Cardiac muscle cell (in vitro differentiated cells and primary cell): ENCODE measurements at regions not wholly inside any gene's neighbourhood (a gene's known extent, or its start where the extent isn't known, plus 50 kb on each side); places are given as distances from the start of the nearest gene placed in this dataset.

Experiments used
- DNase-seq, 2 donors: peaks; one replicate each; pipeline versions ENCODE4 v3.0.0 to v3.0.0-alpha.2; 2010 to 2017; ENCODE audit warnings: low read depth in 1 of 2, low spot score in 1 of 2
- H3K27ac ChIP-seq: fragments of 200-600 bp; sonication (generic); 2 replicates; pipeline ENCODE4 v1.5.1; 2016
- H3K27me3 ChIP-seq: fragments of 200-600 bp; sonication (generic); 2 replicates; pipeline ENCODE4 v1.6.0; 2016; ENCODE audit warnings: control low read depth
- H3K36me3 ChIP-seq: fragments of 200-600 bp; sonication (generic); 2 replicates; pipeline ENCODE4 v1.5.1; 2016; ENCODE audit warnings: control low read depth
- H3K4me1 ChIP-seq: fragments of 200-600 bp; sonication (generic); 2 replicates; pipeline ENCODE4 v1.8.1; 2017; ENCODE audit warnings: low read depth, mild to moderate bottlenecking, mixed run types
- H3K4me3 ChIP-seq: fragments of 200-600 bp; sonication (generic); 2 replicates; pipeline ENCODE4 v1.5.1; 2016; ENCODE audit warnings: mild to moderate bottlenecking
- H3K9me3 ChIP-seq: fragments of 200-600 bp; sonication (generic); 2 replicates; pipeline ENCODE4 v1.5.1; 2017; ENCODE audit warnings: low read depth, mild to moderate bottlenecking, control low read depth
- CTCF ChIP-seq: IDR thresholded peaks from 2 replicates; pipeline ENCODE4 v1.5.1; 2012; ENCODE audit warnings: low read depth, mild to moderate bottlenecking, low read length

- DNase-seq: no peak
- Histone ChIP-seq H3K36me3 (no peaks in the 10 kb centered on the region), H3K9me3 (no peaks in the 10 kb centered on the region), H3K27ac (no peak overlapping the region), H3K4me3 (no peak overlapping the region), H3K27me3 (no peaks in the 10 kb centered on the region), H3K4me1 (no peaks in the 10 kb centered on the region)
- no peak for TF ChIP-seq CTCF
These were observed 400.1 kb downstream of the FAT4 start for GRCh38 chr4:125714845-125715244.

- DNase-seq: no peak
- Histone ChIP-seq H3K27me3 (no peaks in the 10 kb centered on the region), H3K27ac (no peak overlapping the region), H3K9me3 (no peaks in the 10 kb centered on the region), H3K4me1 (no peaks in the 10 kb centered on the region), H3K36me3 (no peaks in the 10 kb centered on the region), H3K4me3 (no peak overlapping the region)
- TF ChIP-seq CTCF: no peak
These were observed 405.2 kb downstream of the FAT4 start for GRCh38 chr4:125719987-125720386.

- TF ChIP-seq CTCF: no peak
- H3K4me1 ChIP-seq: no peaks in the 10 kb centered on the region
- DNase-seq: no peak
These were observed 407.3 kb downstream of the FAT4 start for GRCh38 chr4:125722009-125722408.

GRCh38 chr4:125725957-125726525 lies 411.3 kb downstream of the FAT4 start:
- Histone ChIP-seq H3K27ac (no peak overlapping the region), H3K4me1 (no peaks in the 10 kb centered on the region), H3K9me3 (no peaks in the 10 kb centered on the region), H3K4me3 (no peak overlapping the region), H3K27me3 (no peaks in the 10 kb centered on the region), H3K36me3 (no peaks in the 10 kb centered on the region)
- TF ChIP-seq CTCF: no peak
- DNase-seq: no peak

More at GRCh38 chr4:125722009-125722408, 407.3 kb downstream of the FAT4 start:
- Histone ChIP-seq H3K36me3 (no peaks in the 10 kb centered on the region), H3K27me3 (no peaks in the 10 kb centered on the region), H3K4me3 (no peak overlapping the region), H3K27ac (no peak overlapping the region), H3K9me3 (no peaks in the 10 kb centered on the region)

- H3K27ac ChIP-seq: no peak overlapping the region
These were observed 413.2 kb downstream of the FAT4 start for GRCh38 chr4:125727931-125728330.

More at GRCh38 chr4:125727931-125728330, 413.2 kb downstream of the FAT4 start:
- no peak for TF ChIP-seq CTCF
- H3K36me3 ChIP-seq: no peaks in the 10 kb centered on the region
- DNase-seq: no peak
- H3K4me1 ChIP-seq: no peaks in the 10 kb centered on the region
- H3K4me3 ChIP-seq: no peak overlapping the region
- H3K27me3 ChIP-seq: no peaks in the 10 kb centered on the region
- H3K9me3 ChIP-seq: no peaks in the 10 kb centered on the region
